K562 (cell line): ENCODE measurements at regions not wholly inside any gene's neighbourhood (a gene's known extent, or its start where the extent isn't known, plus 50 kb on each side); places are given as distances from the start of the nearest gene placed in this dataset.

Experiments
- TOE1 ChIP-seq, 2 experiments: fragments of 450-650 bp in 1 of 2; sonication (generic) in 1 of 2; formaldehyde crosslinking in 1 of 2; IDR thresholded peaks; 2 replicates each; pipeline versions ENCODE4 v1.7.1 to v1.8.0; 2016 to 2022; ENCODE audit warnings: borderline replicate concordance in 2 of 2, mild to moderate bottlenecking in 2 of 2, antibody characterized with exemption in 1 of 2, inconsistent platforms in 1 of 2, low read depth in 1 of 2, missing genetic modification reagents in 1 of 2, moderate library complexity in 1 of 2
- U2AF1 ChIP-seq: fragments of 200-400 bp; formaldehyde crosslinking; optimal IDR thresholded peaks from 2 replicates; pipeline ENCODE3; 2017; ENCODE audit warnings: mild to moderate bottlenecking, low read depth, low read length, moderate library complexity
- ZNF407 ChIP-seq: fragments of 450-650 bp; IDR thresholded peaks from 2 replicates; pipeline ENCODE4 v1.6.1; 2016; ENCODE audit warnings: low read depth

- TF ChIP-seq U2AF1 = no peak
- no peak for TF ChIP-seq TOE1 (IDR thresholded peaks at IDR 0.05; ENCODE audit: borderline replicate concordance)
- TF ChIP-seq TOE1 (CRISPR knock-in tag; IDR thresholded peaks at IDR 0.05; ENCODE audit: borderline replicate concordance, low read depth) = no peak
- TF ChIP-seq ZNF407 = no peak
These were observed 754.1 kb upstream of the MAP3K7 start for GRCh38 chr6:91340896-91341395.
